ENCODE measurements at regions not wholly inside any gene's neighbourhood (a gene's known extent, or its start where the extent isn't known, plus 50 kb on each side); places are given as distances from the start of the nearest gene placed in this dataset.

- TF ChIP-seq CTCF (IDR thresholded peaks at IDR 0.05; ENCODE audit: control extremely low read depth in 1 of 3, insufficient read depth in 1 of 3, low read depth in 1 of 3, low read length in 3 of 3): no peak
- TF ChIP-seq CBX5 (IDR thresholded peaks at IDR 0.05; ENCODE audit: low read depth, low read length): no peak
- TF ChIP-seq POLR2A (IDR thresholded peaks at IDR 0.05; ENCODE audit: control extremely low read depth in 1 of 2, low read depth in 2 of 2, low read length in 2 of 2): no peak
- no peak for TF ChIP-seq EZH2 (IDR thresholded peaks at IDR 0.05; ENCODE audit: low read depth, low read length, severe bottlenecking)
- TF ChIP-seq, protein P1, sequence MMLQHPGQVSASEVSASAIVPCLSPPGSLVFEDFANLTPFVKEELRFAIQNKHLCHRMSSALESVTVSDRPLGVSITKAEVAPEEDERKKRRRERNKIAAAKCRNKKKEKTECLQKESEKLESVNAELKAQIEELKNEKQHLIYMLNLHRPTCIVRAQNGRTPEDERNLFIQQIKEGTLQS (IDR thresholded peaks at IDR 0.05; ENCODE audit: insufficient read depth, low read depth, low read length): no peak
- TF ChIP-seq SIX5 (IDR thresholded peaks at IDR 0.05; ENCODE audit: low read depth, low read length): no peak
Measured at GRCh38 chr3:104835376-104835775, 531.3 kb upstream of the ALCAM start.
